ENCODE measurements at regions not wholly inside any gene's neighbourhood (a gene's known extent, or its start where the extent isn't known, plus 50 kb on each side); places are given as distances from the start of the nearest gene placed in this dataset.

GRCh38 chr12:116459916-116460663 lies 99.1 kb upstream of the MAP1LC3B2 start:
- DNase-seq: no peak

GRCh38 chr12:116461060-116461459 lies 98.1 kb upstream of the MAP1LC3B2 start:
- DNase-seq: no peak

DNA sequence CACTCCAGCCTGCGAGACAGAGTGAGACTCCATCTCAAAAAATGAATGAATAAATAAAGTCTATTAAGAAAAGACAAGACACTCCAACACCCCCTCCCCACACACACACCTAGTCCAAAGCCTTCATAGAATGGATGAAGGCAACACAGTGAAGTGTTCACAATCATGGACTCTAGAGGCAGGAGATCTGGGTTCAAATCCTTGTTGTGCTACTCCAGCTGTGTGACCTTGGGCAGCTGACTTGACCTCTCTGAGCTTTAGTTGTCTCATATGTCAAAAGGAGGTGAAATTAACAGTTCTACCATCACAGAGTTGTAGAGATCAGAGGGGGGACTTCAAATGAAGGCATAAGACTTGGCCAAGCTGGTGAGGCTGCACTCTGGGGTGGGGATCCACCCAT lies 95.8 kb upstream of the MAP1LC3B2 start:
- no peak for DNase-seq

DNA sequence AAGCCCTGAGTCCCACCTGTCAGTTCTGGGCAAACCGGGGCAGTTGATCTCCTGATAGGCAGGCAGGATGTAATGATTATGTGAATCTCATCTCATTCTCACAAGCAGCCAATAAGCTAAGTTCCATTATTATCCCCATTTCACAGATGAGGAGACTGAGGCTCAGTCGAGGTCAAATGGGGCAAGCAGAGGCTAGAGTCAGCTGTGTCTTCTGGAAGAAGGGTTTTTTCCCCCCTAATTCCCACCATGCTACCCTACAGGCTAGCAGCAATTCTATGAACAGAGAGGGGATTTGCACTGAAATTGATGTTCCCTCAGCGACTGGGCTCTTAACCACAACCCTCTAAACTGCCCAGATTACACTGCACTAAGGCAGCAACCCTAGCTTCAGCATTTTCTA lies 93.8 kb upstream of the MAP1LC3B2 start:
- DNase-seq: no peak

- no peak for DNase-seq
Measured at GRCh38 chr12:116465856-116466255, 93.3 kb upstream of the MAP1LC3B2 start.

- no peak for DNase-seq
Measured at GRCh38 chr12:116466536-116466935, 92.6 kb upstream of the MAP1LC3B2 start.

GRCh38 chr12:116469344-116469743 lies 89.8 kb upstream of the MAP1LC3B2 start:
- DNase-seq: no peak

DNA sequence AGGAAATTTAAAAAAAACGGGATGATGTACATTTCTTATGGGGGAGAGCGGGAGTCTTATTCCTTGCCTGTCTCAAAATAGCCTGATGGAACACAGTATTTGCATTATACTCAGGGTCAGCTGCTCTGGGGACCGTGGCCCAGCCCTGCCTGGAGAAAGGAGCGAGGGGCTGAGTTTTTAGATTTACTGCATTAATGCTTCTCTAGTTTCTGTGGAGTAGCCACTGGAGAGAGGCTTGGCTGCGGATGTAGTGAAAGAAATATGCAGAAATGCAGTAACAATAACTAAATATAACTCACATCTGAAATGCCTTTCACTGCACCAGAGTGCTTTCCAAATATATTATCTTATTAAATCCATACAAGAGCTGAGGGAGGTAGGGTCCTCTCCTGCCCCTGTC lies 87.6 kb upstream of the MAP1LC3B2 start:
- no peak for DNase-seq

DNA sequence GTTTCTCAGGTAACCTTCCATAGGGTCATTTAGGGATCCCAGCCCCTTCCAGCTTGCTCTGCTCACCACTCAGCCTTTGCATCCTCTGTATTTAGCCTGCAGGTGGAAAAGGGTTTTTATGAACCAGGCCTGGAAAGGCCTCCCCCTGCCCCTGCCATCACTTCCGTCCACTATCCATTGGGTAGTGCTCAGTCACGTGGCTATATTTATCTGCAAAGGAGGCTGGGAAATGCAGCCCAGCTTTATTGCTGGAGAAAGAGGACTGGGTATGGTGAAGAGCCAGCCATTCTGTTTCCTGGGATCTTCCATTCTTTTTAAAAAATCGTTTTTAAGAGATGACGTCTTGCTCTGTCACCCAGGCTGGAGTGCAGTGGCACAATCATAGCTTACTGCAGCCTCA lies 87.0 kb upstream of the MAP1LC3B2 start:
- no peak for DNase-seq

DNA sequence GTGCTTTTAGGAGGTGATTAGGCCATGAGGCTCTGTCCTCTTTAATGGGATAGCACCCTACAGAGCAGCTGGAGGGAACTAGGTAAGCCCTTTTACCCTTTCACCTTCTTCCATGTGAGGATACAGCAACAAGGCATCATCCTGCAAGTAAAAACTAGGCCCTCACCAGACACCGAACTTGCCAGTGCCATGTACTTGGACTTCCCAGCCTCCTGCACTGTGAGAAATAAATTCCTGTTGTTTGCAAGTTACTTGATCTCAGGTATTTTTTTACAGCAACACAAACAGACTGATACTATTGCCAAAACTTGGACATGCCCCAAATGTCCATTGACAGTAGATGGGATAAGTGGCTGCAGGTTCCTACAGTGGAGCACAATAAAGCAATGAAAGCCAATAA lies 85.8 kb upstream of the MAP1LC3B2 start:
- no peak for DNase-seq

DNA sequence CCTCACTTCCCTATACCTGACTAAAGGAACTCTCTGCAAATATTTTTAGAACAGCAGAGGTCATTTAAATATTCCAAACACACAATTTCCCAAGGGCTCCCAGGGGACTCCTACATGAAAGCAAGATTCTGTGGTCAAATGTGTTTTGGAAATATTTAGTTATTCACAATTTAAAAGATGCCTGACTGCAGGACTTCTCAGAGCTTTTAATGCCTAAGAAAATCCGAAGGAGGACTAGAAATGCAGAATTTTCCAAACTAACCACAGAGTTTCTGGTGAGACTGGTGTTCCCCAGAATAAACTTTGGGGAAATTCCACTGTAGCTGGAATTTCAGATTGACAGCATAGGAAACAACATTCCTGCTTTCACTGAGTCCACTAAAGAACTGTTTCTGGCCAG lies 84.8 kb upstream of the MAP1LC3B2 start:
- DNase-seq: no peak

GRCh38 chr12:116474899-116475298 lies 84.3 kb upstream of the MAP1LC3B2 start:
- no peak for DNase-seq

- no peak for DNase-seq
Measured at GRCh38 chr12:116476227-116476822, 82.9 kb upstream of the MAP1LC3B2 start.

- no peak for DNase-seq
Measured at GRCh38 chr12:116478243-116478773, 80.9 kb upstream of the MAP1LC3B2 start.

GRCh38 chr12:116480210-116480810 lies 78.9 kb upstream of the MAP1LC3B2 start:
- DNase-seq: no peak

GRCh38 chr12:116481726-116482125 lies 77.5 kb upstream of the MAP1LC3B2 start:
- DNase-seq: no peak

DNA sequence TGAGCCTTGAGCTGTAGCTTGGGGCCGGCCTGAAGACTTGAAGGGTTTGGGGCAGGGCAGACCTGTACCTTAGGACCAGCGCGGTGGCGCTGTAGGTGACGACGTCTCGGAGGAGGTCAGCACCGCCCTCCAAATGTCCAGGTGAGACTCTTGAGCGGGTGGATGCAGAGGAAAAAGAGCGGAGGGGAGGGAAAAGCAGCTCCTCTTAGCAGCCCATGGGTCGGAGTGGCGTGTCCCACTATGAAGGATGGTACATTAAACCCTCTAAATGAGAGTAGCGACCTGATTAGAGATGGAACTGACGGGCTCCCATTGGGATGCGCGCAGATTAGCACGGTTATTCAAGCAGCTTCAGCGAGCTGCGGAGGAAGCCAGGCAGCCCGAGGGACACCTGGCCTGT lies 77.0 kb upstream of the MAP1LC3B2 start:
- DNase-seq: no peak

GRCh38 chr12:116482859-116483258 lies 76.3 kb upstream of the MAP1LC3B2 start:
- DNase-seq: no peak

- no peak for DNase-seq
Measured at GRCh38 chr12:116483959-116484750, 75.0 kb upstream of the MAP1LC3B2 start.

GRCh38 chr12:116484807-116485206 lies 74.4 kb upstream of the MAP1LC3B2 start:
- DNase-seq: no peak

DNA sequence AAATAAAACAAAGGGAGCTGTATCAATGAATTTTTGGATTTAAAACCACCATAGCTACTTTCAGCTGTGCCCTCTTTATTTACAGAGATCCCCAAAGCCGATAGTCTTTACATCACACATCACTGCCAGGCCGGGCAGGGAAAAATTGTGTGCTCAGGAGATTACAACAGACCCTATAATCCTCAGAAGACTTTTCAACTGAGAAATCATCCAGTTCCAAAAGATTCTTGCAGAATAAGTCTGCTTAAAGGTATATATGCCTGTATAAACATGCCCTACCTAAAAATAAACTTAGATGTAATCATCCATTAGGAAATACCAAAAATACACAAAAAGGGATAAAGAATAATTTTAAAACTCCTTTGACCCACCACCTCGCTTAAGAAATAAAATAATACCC lies 70.1 kb upstream of the MAP1LC3B2 start:
- no peak for DNase-seq

DNA sequence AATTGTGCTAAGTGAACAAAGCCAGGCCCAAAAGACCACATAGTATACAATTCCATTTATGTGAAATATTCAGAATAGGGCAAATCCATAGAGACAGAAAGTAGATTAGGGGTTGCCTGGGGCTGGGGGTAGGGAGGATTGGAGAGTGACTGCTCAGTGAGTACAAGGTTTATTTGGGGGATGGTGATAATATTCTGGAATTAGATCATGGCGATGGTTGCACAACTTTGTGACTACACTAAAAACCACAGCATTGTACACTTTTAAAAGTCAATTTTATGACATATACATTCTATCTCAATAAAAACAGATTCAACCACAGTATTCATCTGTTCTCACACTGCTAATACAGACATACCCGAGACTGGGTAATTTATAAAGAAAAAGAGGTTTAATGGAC lies 68.7 kb upstream of the MAP1LC3B2 start:
- DNase-seq: no peak

- no peak for DNase-seq
Measured at GRCh38 chr12:116492703-116493324, 66.4 kb upstream of the MAP1LC3B2 start.
